GM12878 (cell line): ENCODE measurements at regions not wholly inside any gene's neighbourhood (a gene's known extent, or its start where the extent isn't known, plus 50 kb on each side); places are given as distances from the start of the nearest gene placed in this dataset.

ENCODE experiments used
- ATAC-seq: fragments of 200-7000 bp; cut with Tn5 transposase; 3 replicates; pipeline ENCODE4 v1.9.1; 2020; ENCODE audit warnings: mild to moderate bottlenecking, moderate library complexity
- BruUV-seq: library from RNA; stranded (reverse); fragments of 400-500 nt; replicated peaks from 2 replicates; lab custom pipeline; 2021; lab: Mats Ljungman, UMichigan
- CTCF ChIA-PET: fragments of 300-600 bp; sonication (Branson Sonifier 250); formaldehyde crosslinking; extraction: SDS; loops from one replicate; lab custom pipeline; 2021; ENCODE audit warnings: inconsistent platforms; lab: Yijun Ruan, JAX
- POLR2A ChIA-PET: fragments of 350-600 bp; formaldehyde crosslinking; extraction: SDS; loops from one replicate; lab custom pipeline; 2021; ENCODE audit warnings: inconsistent platforms; lab: Charles Lee
- RAD21 ChIA-PET: fragments of 300-600 bp; sonication (Branson Sonifier 250); formaldehyde crosslinking; loops from one replicate; lab custom pipeline; 2023; ENCODE audit warnings: antibody characterized with exemption; ENCODE audit not compliant: unreplicated experiment; lab: Charles Lee
- SMC1A ChIA-PET: fragments of 300-600 bp; sonication (Branson Sonifier 250); formaldehyde crosslinking; loops from one replicate; lab custom pipeline; 2023; ENCODE audit not compliant: unreplicated experiment, uncharacterized antibody; lab: Charles Lee
- DNase-seq: peaks from one replicate; pipeline ENCODE4 v3.0.0-alpha.2; 2011; ENCODE audit warnings: low read depth, low spot score
- FAIRE-seq: peaks from 3 replicates; lab custom pipeline; 2011; peaks lifted over from hg19 to GRCh38; lab: Jason Lieb, UNC
- H2AFZ ChIP-seq: 2 replicates; pipeline ENCODE4 v1.6.0; 2011; ENCODE audit warnings: low read depth, low read length, control low read depth; ENCODE audit not compliant: control insufficient read depth
- H3K27ac ChIP-seq: 2 replicates; pipeline ENCODE4 v1.5.1; 2011; ENCODE audit warnings: control low read depth; ENCODE audit not compliant: control insufficient read depth, insufficient read depth
- H3K27me3 ChIP-seq, 2 experiments: replicated peaks in 1 of 2; 2 replicates each; pipeline versions ENCODE4 v1.6.0 to v1.6.1; 2011; ENCODE audit warnings: low read length in 1 of 2; ENCODE audit not compliant: control insufficient read depth in 2 of 2, insufficient read depth in 2 of 2
- H3K36me3 ChIP-seq, 2 experiments: 2 replicates each; pipeline ENCODE4 v1.5.1; 2011; ENCODE audit warnings: low read length in 1 of 2; ENCODE audit not compliant: control insufficient read depth in 2 of 2, insufficient read depth in 2 of 2
- H3K4me1 ChIP-seq: 2 replicates; pipeline ENCODE4 v1.6.1; 2011; ENCODE audit warnings: mild to moderate bottlenecking, low read length, moderate library complexity, mixed read lengths; ENCODE audit not compliant: control insufficient read depth, insufficient read depth
- H3K4me2 ChIP-seq: 2 replicates; pipeline ENCODE4 v1.6.0; 2011; ENCODE audit warnings: control low read depth; ENCODE audit not compliant: control insufficient read depth, insufficient read depth
- H3K4me3 ChIP-seq: fragments of 200-600 bp; sonication (generic); 2 replicates; pipeline ENCODE4 v1.5.1; 2016
- H3K79me2 ChIP-seq: 2 replicates; pipeline ENCODE4 v1.6.0; 2011; ENCODE audit warnings: low read length; ENCODE audit not compliant: control insufficient read depth, insufficient read depth
- H3K9ac ChIP-seq: 2 replicates; pipeline ENCODE4 v1.8.0; 2011; ENCODE audit warnings: low read length, control low read depth, mixed read lengths; ENCODE audit not compliant: control insufficient read depth, insufficient read depth
- H3K9me3 ChIP-seq: replicated peaks from 3 replicates; pipeline ENCODE4 v1.5.1; 2011; ENCODE audit warnings: mild to moderate bottlenecking, low read length; ENCODE audit not compliant: control insufficient read depth, insufficient read depth
- H4K20me1 ChIP-seq: 2 replicates; pipeline ENCODE4 v1.6.0; 2011; ENCODE audit not compliant: control insufficient read depth, insufficient read depth
- CHD1 ChIP-seq: IDR thresholded peaks from 2 replicates; pipeline ENCODE4 v1.6.1; 2012; ENCODE audit warnings: low read depth, low read length, improper control_type of control experiment
- NBN ChIP-seq: fragments of 450-650 bp; IDR thresholded peaks from 2 replicates; pipeline ENCODE4 v1.6.1; 2016
- NFIC ChIP-seq: IDR thresholded peaks from 2 replicates; pipeline ENCODE4 v1.6.1; 2012; ENCODE audit warnings: low read depth, mild to moderate bottlenecking, inconsistent platforms, low read length, moderate library complexity
- SUZ12 ChIP-seq: fragments of 200-600 bp; sonication (generic); IDR thresholded peaks from one replicate; pipeline ENCODE4 v1.6.1; 2018; ENCODE audit warnings: antibody characterized with exemption, mild to moderate bottlenecking; ENCODE audit not compliant: unreplicated experiment
- ZNF384 ChIP-seq: IDR thresholded peaks from 2 replicates; pipeline ENCODE4 v1.6.1; 2012; ENCODE audit warnings: low read depth, mild to moderate bottlenecking, low read length, improper control_type of control experiment, borderline replicate concordance
- WGBS: methylation state at CpG from one replicate; pipeline ENCODE4 v1.1.6; 2016; ENCODE audit warnings: low lambda C conversion rate; ENCODE audit not compliant: insufficient replicate concordance, insufficient coverage; ENCODE audit errors: missing lambda C conversion rate; 5-methylcytosine and 5-hydroxymethylcytosine counted together
- in situ Hi-C: fragments of 300-500 bp; cut with MboI; formaldehyde crosslinking; loops from 9 replicates; pipeline ENCODE4 v1.14.3; 2018; ENCODE audit warnings: mixed read lengths
- intact Hi-C: fragments of 100-400 bp; cut with micrococcal nuclease; formaldehyde crosslinking; loops from one replicate; pipeline ENCODE4 v1.14.2; 2022; ENCODE audit not compliant: unreplicated experiment
- TF ChIP-seq, protein P1 (sequence below): fragments of 450-650 bp; IDR thresholded peaks from 2 replicates; pipeline ENCODE4 v1.6.1; 2016; ENCODE audit warnings: mild to moderate bottlenecking
- TF ChIP-seq, protein P2 (sequence below): IDR thresholded peaks from 2 replicates; pipeline ENCODE4 v1.6.1; 2012; ENCODE audit warnings: low read depth, low read length, improper control_type of control experiment

DNA sequence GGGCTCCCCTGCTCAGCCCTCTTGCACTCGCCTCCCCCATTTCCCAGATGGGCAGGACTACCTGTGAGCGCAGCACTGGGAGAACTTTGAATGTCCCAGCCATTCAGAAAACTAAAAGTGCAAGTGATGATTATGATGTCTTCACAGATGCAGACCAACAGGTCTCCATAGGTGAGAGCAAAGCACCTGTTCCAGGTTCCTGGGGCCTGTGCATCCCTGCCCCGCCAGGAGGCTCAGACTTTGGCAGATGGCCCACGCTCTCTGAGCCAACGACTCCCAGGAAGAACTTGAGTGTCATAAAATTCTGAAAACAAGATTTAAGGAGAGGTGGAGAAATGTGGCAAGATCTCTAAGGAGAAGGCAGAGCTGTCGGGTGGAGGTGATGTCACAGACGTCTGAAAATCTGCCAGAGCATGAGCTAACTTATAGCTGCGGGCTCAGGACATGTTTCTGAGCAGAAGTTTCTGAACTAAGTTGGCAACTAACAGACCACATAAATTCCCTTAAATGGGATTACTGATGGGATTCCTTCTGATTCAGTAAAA, 110.8 kb upstream of the IGF1R start (continued):
- TF ChIP-seq, protein P1, sequence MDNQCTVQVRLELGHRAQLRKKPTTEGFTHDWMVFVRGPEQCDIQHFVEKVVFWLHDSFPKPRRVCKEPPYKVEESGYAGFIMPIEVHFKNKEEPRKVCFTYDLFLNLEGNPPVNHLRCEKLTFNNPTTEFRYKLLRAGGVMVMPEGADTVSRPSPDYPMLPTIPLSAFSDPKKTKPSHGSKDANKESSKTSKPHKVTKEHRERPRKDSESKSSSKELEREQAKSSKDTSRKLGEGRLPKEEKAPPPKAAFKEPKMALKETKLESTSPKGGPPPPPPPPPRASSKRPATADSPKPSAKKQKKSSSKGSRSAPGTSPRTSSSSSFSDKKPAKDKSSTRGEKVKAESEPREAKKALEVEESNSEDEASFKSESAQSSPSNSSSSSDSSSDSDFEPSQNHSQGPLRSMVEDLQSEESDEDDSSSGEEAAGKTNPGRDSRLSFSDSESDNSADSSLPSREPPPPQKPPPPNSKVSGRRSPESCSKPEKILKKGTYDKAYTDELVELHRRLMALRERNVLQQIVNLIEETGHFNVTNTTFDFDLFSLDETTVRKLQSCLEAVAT, result no peak
- no peak for TF ChIP-seq CHD1
- TF ChIP-seq, protein P2, sequence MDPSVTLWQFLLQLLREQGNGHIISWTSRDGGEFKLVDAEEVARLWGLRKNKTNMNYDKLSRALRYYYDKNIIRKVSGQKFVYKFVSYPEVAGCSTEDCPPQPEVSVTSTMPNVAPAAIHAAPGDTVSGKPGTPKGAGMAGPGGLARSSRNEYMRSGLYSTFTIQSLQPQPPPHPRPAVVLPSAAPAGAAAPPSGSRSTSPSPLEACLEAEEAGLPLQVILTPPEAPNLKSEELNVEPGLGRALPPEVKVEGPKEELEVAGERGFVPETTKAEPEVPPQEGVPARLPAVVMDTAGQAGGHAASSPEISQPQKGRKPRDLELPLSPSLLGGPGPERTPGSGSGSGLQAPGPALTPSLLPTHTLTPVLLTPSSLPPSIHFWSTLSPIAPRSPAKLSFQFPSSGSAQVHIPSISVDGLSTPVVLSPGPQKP, result no peak

DNA sequence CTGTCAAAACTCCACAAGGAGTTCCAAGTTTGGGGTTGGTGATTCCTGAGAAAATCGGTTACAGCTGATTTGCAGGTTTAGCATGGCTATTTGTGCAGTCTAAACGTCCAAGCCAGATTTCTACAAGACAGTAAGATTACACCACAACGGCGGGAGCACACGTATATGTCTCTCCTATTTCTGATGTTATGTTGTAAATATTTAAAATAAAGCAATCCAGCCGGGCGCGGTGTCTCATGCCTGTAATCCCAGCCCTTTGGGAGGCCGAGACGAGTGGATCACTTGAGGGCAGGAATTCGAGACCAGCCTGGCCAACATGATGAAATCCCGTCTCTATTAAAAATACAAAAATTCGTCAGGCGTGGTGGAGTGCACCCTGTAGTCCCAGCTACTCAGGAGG, 106.8 kb upstream of the IGF1R start:
- H3K4me1 ChIP-seq, result no peaks in the 10 kb centered on the region
- FAIRE-seq (no peak), DNase-seq (no peak)
- H3K4me3 ChIP-seq, result no peak overlapping the region
- no peak overlapping the region for H2AFZ ChIP-seq
- ChIA-PET RAD21 (no interaction called here), CTCF (no interaction called here), POLR2A (no interaction called here), SMC1A (no interaction called here)
- no TSS peak for BruUV-seq
- no peaks in the 10 kb centered on the region; a peak in 2 of 4 replicates for H3K27me3 ChIP-seq
- in situ Hi-C loops, result no loop called here
- no peaks in the 10 kb centered on the region for H4K20me1 ChIP-seq
- no peak overlapping the region for H3K27ac ChIP-seq
- no peaks in the 10 kb centered on the region for H3K79me2 ChIP-seq
- H3K9me3 ChIP-seq, result no peaks in the 10 kb centered on the region
- no peak overlapping the region for H3K4me2 ChIP-seq
- TF ChIP-seq SUZ12 (no peak), NFIC (no peak), NBN (no peak), ZNF384 (no peak)
- TF ChIP-seq, all 136 proteins: peak for 0
- intact Hi-C loops, result no loop called here
- Histone ChIP-seq H3K9ac (no peak overlapping the region), H3K36me3 (no peaks in the 10 kb centered on the region)
- WGBS, result 49% methylated on average over 14 of the region's 14 CpGs
- ATAC-seq, result no peak
